Thyroid gland (tissue), 4 donors: ENCODE measurements at regions not wholly inside any gene's neighbourhood (a gene's known extent, or its start where the extent isn't known, plus 50 kb on each side); places are given as distances from the start of the nearest gene placed in this dataset.

Source experiments
- DNase-seq, 2 donors: peaks; one replicate each; pipeline ENCODE4 v3.0.0-alpha.2; 2019
- H3K27ac ChIP-seq, 3 donors: fragments of 200-600 bp; sonication (generic); 1 replicate in 2 of 3; 2 replicates in 1 of 3; pipeline ENCODE4 v1.5.1; 2016 to 2019; ENCODE audit warnings: mild to moderate bottlenecking in 1 of 3, moderate library complexity in 1 of 3
- H3K27me3 ChIP-seq: fragments of 200-600 bp; sonication (generic); one replicate; pipeline ENCODE4 v1.5.1; 2019
- H3K36me3 ChIP-seq, 2 donors: fragments of 200-600 bp; sonication (generic); one replicate each; pipeline ENCODE4 v1.5.1; 2016 to 2019
- H3K4me1 ChIP-seq, 2 donors: fragments of 200-600 bp; sonication (generic); one replicate each; pipeline ENCODE4 v1.5.1; 2017 to 2019
- H3K4me3 ChIP-seq, 3 donors: fragments of 200-600 bp; sonication (generic); replicated peaks in 1 of 3; 1 replicate in 2 of 3; 2 replicates in 1 of 3; pipeline ENCODE4 v1.5.1; 2016; ENCODE audit warnings: mild to moderate bottlenecking in 1 of 3
- H3K9me3 ChIP-seq: fragments of 200-600 bp; sonication (generic); one replicate; pipeline ENCODE4 v1.5.1; 2017
- POLR2A ChIP-seq, 2 donors: fragments of 450-650 bp; IDR thresholded peaks; one replicate each; pipeline ENCODE4 v1.6.1; 2017; ENCODE audit warnings: antibody characterized with exemption in 2 of 2, mild to moderate bottlenecking in 2 of 2, moderate library complexity in 1 of 2
- WGBS, 2 donors: methylation state at CpG; one replicate each; pipeline ENCODE4 v1.1.5; 2017; 5-methylcytosine and 5-hydroxymethylcytosine counted together
- intact Hi-C: fragments of 100-400 bp; cut with DNase I; formaldehyde crosslinking; loops from one replicate; pipeline ENCODE4 v1.15.1; 2023
- TF ChIP-seq, protein P1 (sequence below), 6 experiments: fragments of 200-600 bp in 3 of 6; fragments of 450-650 bp in 3 of 6; sonication (generic) in 3 of 6; IDR thresholded peaks; one replicate each; pipeline ENCODE4 v1.5.1; 2016 to 2019; ENCODE audit warnings: antibody characterized with exemption in 6 of 6, mild to moderate bottlenecking in 2 of 6, inconsistent platforms in 1 of 6, moderate library complexity in 1 of 6

DNA sequence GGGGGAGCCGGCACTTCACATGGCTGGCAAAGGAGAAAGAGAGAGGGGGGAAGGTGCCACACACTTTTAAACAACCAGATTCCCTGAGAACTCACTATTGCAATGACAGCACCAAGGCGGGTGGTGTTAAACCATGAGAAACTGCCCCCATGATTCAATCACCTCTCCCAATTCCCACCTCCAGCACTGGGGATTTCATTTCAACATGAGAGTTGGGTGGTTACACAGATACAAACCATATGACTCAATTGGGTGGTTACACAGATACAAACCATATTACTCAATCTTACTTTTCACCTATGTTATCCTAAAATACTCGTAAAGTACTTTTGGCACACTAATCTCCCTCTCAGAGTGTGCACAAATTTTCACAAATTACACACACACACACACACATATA lies 1097.5 kb upstream of the TMPRSS15 start:
- DNase-seq, result no peak
- Histone ChIP-seq H3K36me3 (no peaks in the 10 kb centered on the region), H3K4me3 (no peak overlapping the region), H3K27me3 (no peaks in the 10 kb centered on the region), H3K27ac (no peak overlapping the region), H3K9me3 (no peaks in the 10 kb centered on the region), H3K4me1 (no peaks in the 10 kb centered on the region)
- intact Hi-C loops, result no loop called here
- 84 to 93% methylated on average over 3 of the region's 3 CpGs for WGBS, 2 donors
- no peak for TF ChIP-seq POLR2A (IDR thresholded peaks at IDR 0.05)
- TF ChIP-seq, protein P1, sequence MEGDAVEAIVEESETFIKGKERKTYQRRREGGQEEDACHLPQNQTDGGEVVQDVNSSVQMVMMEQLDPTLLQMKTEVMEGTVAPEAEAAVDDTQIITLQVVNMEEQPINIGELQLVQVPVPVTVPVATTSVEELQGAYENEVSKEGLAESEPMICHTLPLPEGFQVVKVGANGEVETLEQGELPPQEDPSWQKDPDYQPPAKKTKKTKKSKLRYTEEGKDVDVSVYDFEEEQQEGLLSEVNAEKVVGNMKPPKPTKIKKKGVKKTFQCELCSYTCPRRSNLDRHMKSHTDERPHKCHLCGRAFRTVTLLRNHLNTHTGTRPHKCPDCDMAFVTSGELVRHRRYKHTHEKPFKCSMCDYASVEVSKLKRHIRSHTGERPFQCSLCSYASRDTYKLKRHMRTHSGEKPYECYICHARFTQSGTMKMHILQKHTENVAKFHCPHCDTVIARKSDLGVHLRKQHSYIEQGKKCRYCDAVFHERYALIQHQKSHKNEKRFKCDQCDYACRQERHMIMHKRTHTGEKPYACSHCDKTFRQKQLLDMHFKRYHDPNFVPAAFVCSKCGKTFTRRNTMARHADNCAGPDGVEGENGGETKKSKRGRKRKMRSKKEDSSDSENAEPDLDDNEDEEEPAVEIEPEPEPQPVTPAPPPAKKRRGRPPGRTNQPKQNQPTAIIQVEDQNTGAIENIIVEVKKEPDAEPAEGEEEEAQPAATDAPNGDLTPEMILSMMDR (IDR thresholded peaks at IDR 0.05), result no peak

DNA sequence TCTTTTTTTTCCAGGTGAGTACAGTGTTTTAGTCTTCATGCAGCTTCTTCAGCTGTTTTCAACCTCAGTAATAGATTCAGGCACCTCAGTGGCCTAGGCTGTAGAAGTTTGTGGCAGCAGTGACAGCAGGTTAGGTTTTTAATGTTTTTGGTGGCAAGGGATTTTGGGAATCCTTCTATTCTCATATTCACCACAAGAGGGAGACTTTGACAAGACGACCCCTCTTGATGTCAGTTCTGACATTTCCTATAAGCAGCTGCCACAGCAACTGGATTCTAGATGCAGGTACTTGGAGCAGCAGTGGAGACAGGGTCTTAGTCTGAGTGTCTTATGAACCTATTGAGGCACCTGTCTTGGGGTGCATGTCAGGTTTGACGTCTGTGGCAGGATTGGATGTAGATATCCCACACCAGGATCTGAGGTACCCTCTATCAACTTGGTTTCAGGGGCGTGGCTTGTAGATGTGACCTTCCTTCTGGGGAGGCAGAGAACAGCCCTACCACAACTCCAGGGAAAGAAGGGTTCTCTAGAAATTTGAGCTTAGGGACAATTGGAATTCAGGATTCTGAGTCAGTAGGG lies 1104.2 kb upstream of the TMPRSS15 start:
- intact Hi-C loops, result no loop called here
- Histone ChIP-seq H3K4me1 (no peaks in the 10 kb centered on the region), H3K27me3 (no peaks in the 10 kb centered on the region), H3K36me3 (no peaks in the 10 kb centered on the region), H3K27ac (no peak overlapping the region), H3K4me3 (no peak overlapping the region), H3K9me3 (no peaks in the 10 kb centered on the region)
- no peak for TF ChIP-seq POLR2A (IDR thresholded peaks at IDR 0.05)
- TF ChIP-seq, protein P1 (IDR thresholded peaks at IDR 0.05), result no peak
- no peak for DNase-seq
- WGBS, 2 donors, result 62 to 66% methylated on average over 3 of the region's 3 CpGs

DNA sequence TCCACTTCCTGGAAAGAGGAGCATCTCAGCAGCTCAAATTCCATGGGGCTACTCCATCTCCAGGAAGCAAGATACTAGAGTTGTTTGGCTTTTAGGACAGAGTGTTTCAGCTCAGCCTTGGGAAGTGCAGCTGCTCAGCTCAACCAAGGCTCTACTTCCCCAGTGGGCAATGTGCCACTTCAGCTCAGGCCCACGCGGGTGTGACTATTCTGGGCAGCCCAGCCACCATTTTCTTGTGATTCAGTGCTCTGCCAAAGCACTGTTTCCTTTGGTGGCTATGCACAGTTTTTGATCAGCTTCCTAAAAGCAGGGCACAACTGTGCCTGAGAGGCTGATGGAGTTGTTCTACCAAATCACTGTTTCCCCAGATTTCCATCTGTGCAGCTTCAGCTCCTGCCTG lies 1104.9 kb upstream of the TMPRSS15 start:
- H3K9me3 ChIP-seq, result no peaks in the 10 kb centered on the region
- TF ChIP-seq POLR2A (IDR thresholded peaks at IDR 0.05), result no peak
- TF ChIP-seq, protein P1 (IDR thresholded peaks at IDR 0.05), result no peak
- intact Hi-C loops, result no loop called here
- no peak overlapping the region for H3K4me3 ChIP-seq
- no peaks in the 10 kb centered on the region for H3K36me3 ChIP-seq
- no peaks in the 10 kb centered on the region for H3K27me3 ChIP-seq
- no peak overlapping the region for H3K27ac ChIP-seq
- H3K4me1 ChIP-seq, result no peaks in the 10 kb centered on the region
- 93 to 94% methylated on average over 2 of the region's 2 CpGs for WGBS, 2 donors
- no peak for DNase-seq

DNA sequence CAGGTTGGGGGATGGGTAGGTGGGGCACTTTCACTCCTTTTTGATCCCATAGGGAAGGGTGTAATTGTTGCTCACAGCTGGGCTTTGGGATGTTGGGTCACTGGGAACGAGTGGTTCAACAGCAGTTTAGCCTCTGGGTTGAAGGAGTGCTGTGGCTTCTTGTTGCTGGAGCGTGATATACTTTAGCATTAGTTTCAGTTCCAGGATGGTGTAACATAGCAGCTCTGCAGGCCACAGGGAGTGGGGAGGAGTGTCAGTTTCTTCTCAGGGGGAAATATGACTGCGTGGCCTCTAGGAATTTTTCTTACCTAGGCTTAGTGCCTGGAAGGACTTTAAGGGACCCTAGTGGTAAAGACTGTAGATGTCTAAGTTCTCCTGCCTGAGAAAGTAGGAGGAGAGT lies 1105.3 kb upstream of the TMPRSS15 start:
- Histone ChIP-seq H3K27me3 (no peaks in the 10 kb centered on the region), H3K4me1 (no peaks in the 10 kb centered on the region), H3K27ac (no peak overlapping the region), H3K4me3 (no peak overlapping the region), H3K36me3 (no peaks in the 10 kb centered on the region), H3K9me3 (no peaks in the 10 kb centered on the region)
- intact Hi-C loops, result no loop called here
- no peak for TF ChIP-seq POLR2A (IDR thresholded peaks at IDR 0.05)
- TF ChIP-seq, protein P1 (IDR thresholded peaks at IDR 0.05), result no peak
- no peak for DNase-seq
- 74 to 83% methylated on average over 3 of the region's 3 CpGs for WGBS, 2 donors

DNA sequence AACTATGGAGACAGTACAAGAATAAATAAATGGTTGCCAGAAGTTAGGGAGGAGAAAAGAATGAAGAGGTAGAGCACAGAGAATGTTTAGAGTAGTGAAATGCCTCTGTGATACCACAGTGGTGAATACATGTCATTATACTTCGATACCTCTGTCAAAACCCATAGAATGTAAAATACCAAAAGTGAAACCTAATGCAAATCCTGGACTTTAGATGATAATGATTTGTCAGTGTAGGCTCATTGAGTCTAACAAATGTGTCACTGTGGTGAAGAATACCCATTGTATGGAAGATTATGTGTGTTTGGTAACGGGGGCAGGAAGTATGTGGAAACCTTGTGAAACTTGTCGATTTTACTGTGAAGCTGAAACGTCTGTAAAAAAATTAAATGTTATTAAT lies 1106.5 kb upstream of the TMPRSS15 start:
- TF ChIP-seq, protein P1 (IDR thresholded peaks at IDR 0.05), result no peak
- intact Hi-C loops, result no loop called here
- H3K9me3 ChIP-seq, result no peaks in the 10 kb centered on the region
- no peaks in the 10 kb centered on the region for H3K27me3 ChIP-seq
- H3K27ac ChIP-seq, result no peak overlapping the region
- 82 to 93% methylated on average over 4 of the region's 4 CpGs for WGBS, 2 donors
- no peak for DNase-seq
- H3K4me1 ChIP-seq, result no peaks in the 10 kb centered on the region
- no peak overlapping the region for H3K4me3 ChIP-seq
- no peaks in the 10 kb centered on the region for H3K36me3 ChIP-seq
